ENCODE measurements at regions not wholly inside any gene's neighbourhood (a gene's known extent, or its start where the extent isn't known, plus 50 kb on each side); places are given as distances from the start of the nearest gene placed in this dataset.

DNA sequence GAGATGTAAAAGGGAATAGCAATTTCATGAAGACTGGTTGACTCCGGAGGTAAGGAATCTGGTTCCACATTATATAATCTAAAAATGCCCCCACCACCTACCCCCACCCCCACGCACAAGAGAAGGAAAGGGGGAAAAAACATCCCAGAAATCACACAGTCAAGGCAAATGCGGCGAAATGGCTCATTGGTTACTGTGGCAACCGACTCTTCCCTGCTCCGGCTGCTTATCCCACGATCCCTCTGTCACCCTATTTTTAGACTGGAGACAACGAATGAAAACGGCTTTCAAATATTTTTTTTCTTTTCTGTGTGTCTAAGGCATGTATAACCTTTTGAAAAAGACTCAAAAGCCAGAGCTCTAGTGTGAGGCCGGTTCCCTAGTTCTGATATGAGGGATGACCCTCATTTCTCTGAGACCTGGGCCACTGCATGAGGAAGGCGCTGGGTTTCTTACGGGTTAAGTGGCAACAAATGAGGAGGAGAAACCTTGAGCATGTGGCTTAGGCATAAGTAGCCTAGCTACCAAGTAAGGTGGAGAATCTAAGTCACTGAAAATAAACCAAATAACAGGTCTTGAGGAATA, 148.3 kb upstream of the GRIN2B start:
- no peak for TF ChIP-seq POLR2AphosphoS5 (IDR thresholded peaks at IDR 0.05; ENCODE audit: borderline replicate concordance, low read depth, low read length)
- no peak for TF ChIP-seq EZH2 (IDR thresholded peaks at IDR 0.05)
